ENCODE measurements at regions not wholly inside any gene's neighbourhood (a gene's known extent, or its start where the extent isn't known, plus 50 kb on each side); places are given as distances from the start of the nearest gene placed in this dataset.

GRCh38 chr15:79190093-79190492 lies 92.4 kb upstream of the ANKRD34C start:
- TF ChIP-seq, protein P1, sequence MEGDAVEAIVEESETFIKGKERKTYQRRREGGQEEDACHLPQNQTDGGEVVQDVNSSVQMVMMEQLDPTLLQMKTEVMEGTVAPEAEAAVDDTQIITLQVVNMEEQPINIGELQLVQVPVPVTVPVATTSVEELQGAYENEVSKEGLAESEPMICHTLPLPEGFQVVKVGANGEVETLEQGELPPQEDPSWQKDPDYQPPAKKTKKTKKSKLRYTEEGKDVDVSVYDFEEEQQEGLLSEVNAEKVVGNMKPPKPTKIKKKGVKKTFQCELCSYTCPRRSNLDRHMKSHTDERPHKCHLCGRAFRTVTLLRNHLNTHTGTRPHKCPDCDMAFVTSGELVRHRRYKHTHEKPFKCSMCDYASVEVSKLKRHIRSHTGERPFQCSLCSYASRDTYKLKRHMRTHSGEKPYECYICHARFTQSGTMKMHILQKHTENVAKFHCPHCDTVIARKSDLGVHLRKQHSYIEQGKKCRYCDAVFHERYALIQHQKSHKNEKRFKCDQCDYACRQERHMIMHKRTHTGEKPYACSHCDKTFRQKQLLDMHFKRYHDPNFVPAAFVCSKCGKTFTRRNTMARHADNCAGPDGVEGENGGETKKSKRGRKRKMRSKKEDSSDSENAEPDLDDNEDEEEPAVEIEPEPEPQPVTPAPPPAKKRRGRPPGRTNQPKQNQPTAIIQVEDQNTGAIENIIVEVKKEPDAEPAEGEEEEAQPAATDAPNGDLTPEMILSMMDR (conservative IDR thresholded peaks at IDR 0.05): no peak
- H3K27ac ChIP-seq: no peak overlapping the region

DNA sequence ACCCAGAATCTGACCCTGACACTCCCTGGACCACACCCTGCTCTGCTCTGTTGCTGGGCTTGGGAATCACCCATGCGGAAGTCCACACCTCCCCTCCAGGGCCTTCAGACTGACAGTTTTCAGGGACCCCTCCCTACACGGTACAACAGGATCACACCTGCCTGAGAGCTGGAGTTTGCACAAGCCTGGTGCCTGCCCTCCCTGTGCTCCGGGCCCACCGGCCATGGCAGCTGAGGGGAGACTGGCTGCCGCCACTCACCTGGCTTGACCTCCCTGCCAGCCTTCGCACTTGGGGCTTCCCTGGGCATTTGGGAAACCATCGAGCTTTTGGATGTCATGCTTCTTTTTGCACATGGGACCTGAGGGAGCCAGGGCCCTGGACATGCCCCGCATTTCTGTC lies 95.9 kb upstream of the ANKRD34C start:
- H3K27ac ChIP-seq: no peak overlapping the region
- TF ChIP-seq, protein P1 (conservative IDR thresholded peaks at IDR 0.05): no peak

- TF ChIP-seq, protein P1 (conservative IDR thresholded peaks at IDR 0.05): no peak
- no peak overlapping the region for H3K27ac ChIP-seq
Measured at GRCh38 chr15:79185199-79185598, 94.6 kb upstream of the RASGRF1 start.

DNA sequence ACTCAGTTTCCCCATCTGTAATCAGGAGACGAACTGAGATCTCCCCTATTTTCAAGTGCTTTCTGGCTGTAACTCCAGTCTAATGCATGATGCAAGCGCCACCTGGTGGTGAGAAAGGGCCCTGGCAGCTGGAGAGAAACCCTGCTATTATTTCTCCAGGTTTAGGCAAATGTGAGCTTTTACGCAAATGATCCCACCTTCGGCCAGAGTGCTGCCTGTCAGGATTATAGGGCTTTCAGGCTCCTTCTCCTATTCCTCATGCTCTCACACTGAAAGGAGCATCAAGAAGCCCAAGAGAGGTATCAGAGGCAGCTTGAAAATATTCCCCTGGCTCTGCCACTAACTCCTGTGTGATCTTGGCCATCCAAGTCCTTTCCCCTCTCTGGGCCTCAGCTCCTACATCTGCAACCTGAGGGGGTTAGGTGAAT lies 93.9 kb upstream of the RASGRF1 start:
- H3K27ac ChIP-seq: no peak overlapping the region
- TF ChIP-seq, protein P1 (conservative IDR thresholded peaks at IDR 0.05): peak; percentile 99

DNA sequence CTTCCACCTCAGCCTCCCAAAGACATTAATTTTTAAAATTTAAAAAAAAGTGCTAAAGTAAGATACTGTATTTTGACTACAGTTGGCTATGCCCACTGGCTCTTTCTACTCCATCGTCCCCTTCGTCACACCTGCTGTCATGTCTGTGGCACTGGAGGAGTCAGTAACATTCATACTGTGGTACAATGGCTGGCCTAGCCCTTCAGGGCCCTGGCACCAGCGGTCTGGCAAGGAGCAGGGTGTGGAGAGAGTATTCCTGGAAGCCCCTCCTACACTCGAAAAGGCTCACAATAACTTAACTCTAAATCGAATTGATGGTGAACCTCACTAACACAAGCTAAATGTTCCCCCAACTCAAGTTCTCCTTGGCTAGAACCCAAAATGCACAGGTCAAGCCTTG lies 89.7 kb upstream of the RASGRF1 start:
- TF ChIP-seq, protein P1 (conservative IDR thresholded peaks at IDR 0.05): no peak
- no peak overlapping the region for H3K27ac ChIP-seq

DNA sequence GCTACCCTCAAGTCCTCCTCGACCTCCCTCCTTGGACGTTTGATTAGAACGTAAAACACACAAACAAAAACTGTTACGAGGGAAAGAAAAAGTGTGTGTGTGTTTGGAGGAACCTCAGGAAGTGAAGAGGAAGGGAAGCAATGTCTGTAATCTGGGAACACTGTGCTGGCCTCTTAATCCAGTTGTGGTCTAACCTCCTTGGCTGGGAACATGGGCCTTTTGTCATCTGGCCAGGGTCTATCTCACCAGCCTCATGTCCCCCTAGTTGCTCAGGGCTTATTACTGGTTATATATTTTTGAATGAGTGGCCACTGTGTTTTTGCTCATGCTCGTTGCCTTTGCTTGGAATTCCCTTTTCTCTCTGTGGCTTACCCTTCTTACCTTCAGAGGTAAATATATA lies 89.0 kb upstream of the RASGRF1 start:
- TF ChIP-seq, protein P1 (conservative IDR thresholded peaks at IDR 0.05): no peak
- no peak overlapping the region for H3K27ac ChIP-seq

DNA sequence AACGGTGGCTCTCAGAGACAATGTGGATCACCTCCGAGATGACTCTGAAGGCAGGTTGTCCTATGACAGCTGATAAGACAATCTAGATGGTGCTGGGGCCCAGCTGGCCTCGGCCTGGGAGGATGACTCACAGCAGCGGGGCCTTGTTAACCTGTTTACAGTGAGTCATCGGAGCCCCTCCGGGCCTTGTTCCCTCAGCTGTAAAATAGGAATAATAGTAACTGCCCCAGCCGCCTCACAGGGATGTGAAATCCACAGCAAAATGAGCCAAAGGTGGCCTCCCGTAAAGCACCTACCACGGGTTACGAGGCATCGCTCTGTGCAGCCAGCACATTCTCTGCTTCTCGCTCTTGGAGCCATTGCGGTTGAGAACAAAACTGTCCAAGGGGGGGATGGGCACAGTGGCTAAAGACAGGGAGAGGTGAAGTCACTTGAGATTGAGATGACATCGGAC lies 88.6 kb upstream of the RASGRF1 start:
- TF ChIP-seq, protein P1 (conservative IDR thresholded peaks at IDR 0.05): no peak
- no peak overlapping the region for H3K27ac ChIP-seq
